ENCODE measurements at regions not wholly inside any gene's neighbourhood (a gene's known extent, or its start where the extent isn't known, plus 50 kb on each side); places are given as distances from the start of the nearest gene placed in this dataset.
"Not testable (repeated sequence)": the region's sequence is repeated elsewhere in the genome, so short reads cannot be mapped to it uniquely, and the experiment has no call there.

GRCh38 chr4:3955321-3956164 is 189.4 kb downstream of the ADRA2C start:
- peak overlapping the region; percentile 88 for H3K27ac Mint-ChIP-seq
- peak; percentile 99 for ATAC-seq (ENCODE audit: low read depth)
- H3K4me3 Mint-ChIP-seq = peak overlapping the region; percentile 82
- H3K36me3 Mint-ChIP-seq, H3K27me3 Mint-ChIP-seq, H3K9me3 Mint-ChIP-seq: not testable (repeated sequence)
- POLR2A ChIA-PET = interaction anchor here (0.6 kb wide), 1 partner anchor 8 kb away, joined by 3 read pairs; no protein-coding TSS in a partner anchor
- DNase-seq = peak; percentile 98
- peaks cover 11% of the 10 kb centered on the region for H3K4me1 Mint-ChIP-seq

- H3K27me3 Mint-ChIP-seq; ATAC-seq (ENCODE audit: low read depth); POLR2A ChIA-PET; H3K36me3 Mint-ChIP-seq; H3K9me3 Mint-ChIP-seq; DNase-seq: not testable (repeated sequence)
- Mint-ChIP-seq H3K4me1 (peaks cover 11% of the 10 kb centered on the region), H3K27ac (peak overlapping the region; percentile 88), H3K4me3 (peak overlapping the region; percentile 82)
These were observed 190.1 kb downstream of the ADRA2C start for GRCh38 chr4:3956165-3956867.

GRCh38 chr4:3961091-3961672 is 195.0 kb downstream of the ADRA2C start:
- not testable (repeated sequence) for H3K9me3 Mint-ChIP-seq, H3K4me3 Mint-ChIP-seq
- peaks cover 11% of the 10 kb centered on the region for H3K27me3 Mint-ChIP-seq

GRCh38 chr4:3964572-3965278 is 198.5 kb downstream of the ADRA2C start:
- H3K4me3 Mint-ChIP-seq; H3K27ac Mint-ChIP-seq; ATAC-seq (ENCODE audit: low read depth); H3K36me3 Mint-ChIP-seq; DNase-seq; H3K9me3 Mint-ChIP-seq; H3K4me1 Mint-ChIP-seq: not testable (repeated sequence)
- H3K27me3 Mint-ChIP-seq = peaks cover 15% of the 10 kb centered on the region
- POLR2A ChIA-PET = interaction anchor here (1.2 kb wide), 1 partner anchor 9 kb away, joined by 3 read pairs; no protein-coding TSS in a partner anchor

More at GRCh38 chr4:3961091-3961672, 195.0 kb downstream of the ADRA2C start:
- POLR2A ChIA-PET; H3K4me1 Mint-ChIP-seq; H3K27ac Mint-ChIP-seq; H3K36me3 Mint-ChIP-seq; DNase-seq; ATAC-seq (ENCODE audit: low read depth): not testable (repeated sequence)

GRCh38 chr4:3967204-3967603 is 201.0 kb downstream of the ADRA2C start:
- peaks cover 19% of the 10 kb centered on the region for H3K27me3 Mint-ChIP-seq
- DNase-seq; H3K4me3 Mint-ChIP-seq; H3K9me3 Mint-ChIP-seq; H3K36me3 Mint-ChIP-seq; ATAC-seq (ENCODE audit: low read depth); H3K27ac Mint-ChIP-seq; POLR2A ChIA-PET; H3K4me1 Mint-ChIP-seq: not testable (repeated sequence)

- peaks cover 24% of the 10 kb centered on the region for H3K27me3 Mint-ChIP-seq
- DNase-seq; ATAC-seq (ENCODE audit: low read depth); POLR2A ChIA-PET; H3K4me3 Mint-ChIP-seq; H3K36me3 Mint-ChIP-seq; H3K27ac Mint-ChIP-seq; H3K4me1 Mint-ChIP-seq; H3K9me3 Mint-ChIP-seq: not testable (repeated sequence)
These were observed 206.4 kb downstream of the ADRA2C start for GRCh38 chr4:3972626-3973025.

- ATAC-seq (ENCODE audit: low read depth); H3K4me3 Mint-ChIP-seq; DNase-seq; POLR2A ChIA-PET; H3K9me3 Mint-ChIP-seq; H3K27ac Mint-ChIP-seq; H3K36me3 Mint-ChIP-seq; H3K4me1 Mint-ChIP-seq: not testable (repeated sequence)
- H3K27me3 Mint-ChIP-seq = peaks cover 29% of the 10 kb centered on the region
These were observed 207.5 kb downstream of the ADRA2C start for GRCh38 chr4:3973581-3974200.

- peaks cover 13% of the 10 kb centered on the region for H3K27me3 Mint-ChIP-seq
- H3K4me1 Mint-ChIP-seq; POLR2A ChIA-PET; ATAC-seq (ENCODE audit: low read depth); H3K9me3 Mint-ChIP-seq; H3K4me3 Mint-ChIP-seq; H3K36me3 Mint-ChIP-seq; DNase-seq; H3K27ac Mint-ChIP-seq: not testable (repeated sequence)
These were observed 217.4 kb downstream of the ADRA2C start for GRCh38 chr4:3983518-3984125.

- ATAC-seq (ENCODE audit: low read depth); H3K9me3 Mint-ChIP-seq; H3K27ac Mint-ChIP-seq; H3K4me3 Mint-ChIP-seq; H3K4me1 Mint-ChIP-seq; POLR2A ChIA-PET; H3K36me3 Mint-ChIP-seq: not testable (repeated sequence)
- peak; percentile 25 for DNase-seq
- peaks cover 11% of the 10 kb centered on the region for H3K27me3 Mint-ChIP-seq
These were observed 218.6 kb downstream of the ADRA2C start for GRCh38 chr4:3984796-3985195.

- H3K36me3 Mint-ChIP-seq; H3K9me3 Mint-ChIP-seq; DNase-seq; H3K27ac Mint-ChIP-seq; ATAC-seq (ENCODE audit: low read depth); H3K4me3 Mint-ChIP-seq; H3K4me1 Mint-ChIP-seq; POLR2A ChIA-PET: not testable (repeated sequence)
- H3K27me3 Mint-ChIP-seq = peaks cover 11% of the 10 kb centered on the region
These were observed 220.2 kb downstream of the ADRA2C start for GRCh38 chr4:3986412-3986811.

- H3K9me3 Mint-ChIP-seq; POLR2A ChIA-PET; H3K4me1 Mint-ChIP-seq; ATAC-seq (ENCODE audit: low read depth); DNase-seq; H3K4me3 Mint-ChIP-seq; H3K27ac Mint-ChIP-seq; H3K36me3 Mint-ChIP-seq: not testable (repeated sequence)
- peaks cover 14% of the 10 kb centered on the region for H3K27me3 Mint-ChIP-seq
These were observed 229.3 kb downstream of the OTOP1 start for GRCh38 chr4:3997386-3997785.

- H3K36me3 Mint-ChIP-seq; H3K4me1 Mint-ChIP-seq; POLR2A ChIA-PET; H3K4me3 Mint-ChIP-seq; H3K27me3 Mint-ChIP-seq; H3K9me3 Mint-ChIP-seq; ATAC-seq (ENCODE audit: low read depth); H3K27ac Mint-ChIP-seq; DNase-seq: not testable (repeated sequence)
These were observed 222.7 kb downstream of the OTOP1 start for GRCh38 chr4:4004036-4004435.

Measured in activated naive CD8-positive, alpha-beta T cell treated with anti-CD3 and anti-CD28 coated beads, Interleukin-2, amount 10 ng/mL, durations not matched to agents 7 days and 5 days (primary cell).